HFFc6 (cell line): ENCODE measurements at regions not wholly inside any gene's neighbourhood (a gene's known extent, or its start where the extent isn't known, plus 50 kb on each side); places are given as distances from the start of the nearest gene placed in this dataset.

Experiments
- DNase-seq: peaks from one replicate; pipeline ENCODE4 v3.0.0-alpha.2; 2018
- H3K27ac Mint-ChIP-seq: 2 replicates; pipeline ENCODE4 v1.8.0; 2020; ENCODE audit warnings: mild to moderate bottlenecking, mixed read lengths
- H3K27me3 Mint-ChIP-seq: 2 replicates; pipeline ENCODE4 v1.8.0; 2021; ENCODE audit warnings: mild to moderate bottlenecking, moderate library complexity, mixed read lengths; ENCODE audit not compliant: insufficient read depth
- H3K36me3 Mint-ChIP-seq: 2 replicates; pipeline ENCODE4 v1.8.0; 2021; ENCODE audit warnings: low read depth, mixed read lengths
- H3K4me1 Mint-ChIP-seq: 2 replicates; pipeline ENCODE4 v1.8.0; 2020; ENCODE audit warnings: low read depth, mixed read lengths
- H3K4me3 Mint-ChIP-seq: 2 replicates; pipeline ENCODE4 v1.8.0; 2020; ENCODE audit warnings: mild to moderate bottlenecking, moderate library complexity, mixed read lengths
- H3K9me3 Mint-ChIP-seq: 2 replicates; pipeline ENCODE4 v1.8.0; 2020; ENCODE audit warnings: mild to moderate bottlenecking, mixed read lengths
- TF ChIP-seq, protein P1 (sequence below): fragments of 200-600 bp; sonication (generic); IDR thresholded peaks from 2 replicates; pipeline ENCODE4 v1.5.0; 2021; ENCODE audit warnings: antibody characterized with exemption, mild to moderate bottlenecking

DNA sequence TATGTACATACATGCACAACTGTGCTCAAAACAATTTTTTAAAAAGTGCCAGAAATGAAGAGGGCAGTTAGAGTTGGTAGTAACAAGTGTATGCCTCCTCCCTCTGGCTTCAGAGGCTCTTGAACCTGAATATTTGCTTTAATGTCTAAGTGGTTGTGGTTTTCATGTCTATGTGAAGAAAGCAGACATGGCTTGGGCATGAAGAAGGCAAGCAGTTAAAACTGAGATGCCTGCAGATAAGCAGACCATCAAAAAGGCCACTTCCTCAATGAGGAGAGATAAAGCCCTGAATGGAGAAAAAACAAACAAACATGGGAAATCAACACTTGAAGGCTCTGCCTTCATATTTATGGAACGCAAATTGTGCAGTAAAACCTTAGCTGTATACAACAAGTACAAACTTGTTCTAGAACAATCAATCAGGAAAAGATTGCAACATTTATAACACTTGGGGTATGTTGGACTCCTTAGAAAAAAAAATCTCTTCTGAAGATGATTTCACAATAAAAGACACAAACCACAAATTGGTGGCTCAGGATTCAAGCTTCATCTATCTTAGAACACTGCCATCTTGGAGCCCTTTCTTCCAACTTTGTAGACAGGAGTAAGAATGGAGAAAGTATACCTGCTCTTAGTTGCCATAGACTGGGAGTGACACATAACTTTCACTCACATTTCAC lies 52.7 kb upstream of the PLA2G4A start:
- TF ChIP-seq, protein P1, sequence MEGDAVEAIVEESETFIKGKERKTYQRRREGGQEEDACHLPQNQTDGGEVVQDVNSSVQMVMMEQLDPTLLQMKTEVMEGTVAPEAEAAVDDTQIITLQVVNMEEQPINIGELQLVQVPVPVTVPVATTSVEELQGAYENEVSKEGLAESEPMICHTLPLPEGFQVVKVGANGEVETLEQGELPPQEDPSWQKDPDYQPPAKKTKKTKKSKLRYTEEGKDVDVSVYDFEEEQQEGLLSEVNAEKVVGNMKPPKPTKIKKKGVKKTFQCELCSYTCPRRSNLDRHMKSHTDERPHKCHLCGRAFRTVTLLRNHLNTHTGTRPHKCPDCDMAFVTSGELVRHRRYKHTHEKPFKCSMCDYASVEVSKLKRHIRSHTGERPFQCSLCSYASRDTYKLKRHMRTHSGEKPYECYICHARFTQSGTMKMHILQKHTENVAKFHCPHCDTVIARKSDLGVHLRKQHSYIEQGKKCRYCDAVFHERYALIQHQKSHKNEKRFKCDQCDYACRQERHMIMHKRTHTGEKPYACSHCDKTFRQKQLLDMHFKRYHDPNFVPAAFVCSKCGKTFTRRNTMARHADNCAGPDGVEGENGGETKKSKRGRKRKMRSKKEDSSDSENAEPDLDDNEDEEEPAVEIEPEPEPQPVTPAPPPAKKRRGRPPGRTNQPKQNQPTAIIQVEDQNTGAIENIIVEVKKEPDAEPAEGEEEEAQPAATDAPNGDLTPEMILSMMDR, result no peak
- Mint-ChIP-seq H3K27ac (no peak overlapping the region), H3K27me3 (peaks cover 2% of the 10 kb centered on the region), H3K4me1 (no peaks in the 10 kb centered on the region), H3K4me3 (no peak overlapping the region), H3K9me3 (no peaks in the 10 kb centered on the region), H3K36me3 (no peaks in the 10 kb centered on the region)
- no peak for DNase-seq

DNA sequence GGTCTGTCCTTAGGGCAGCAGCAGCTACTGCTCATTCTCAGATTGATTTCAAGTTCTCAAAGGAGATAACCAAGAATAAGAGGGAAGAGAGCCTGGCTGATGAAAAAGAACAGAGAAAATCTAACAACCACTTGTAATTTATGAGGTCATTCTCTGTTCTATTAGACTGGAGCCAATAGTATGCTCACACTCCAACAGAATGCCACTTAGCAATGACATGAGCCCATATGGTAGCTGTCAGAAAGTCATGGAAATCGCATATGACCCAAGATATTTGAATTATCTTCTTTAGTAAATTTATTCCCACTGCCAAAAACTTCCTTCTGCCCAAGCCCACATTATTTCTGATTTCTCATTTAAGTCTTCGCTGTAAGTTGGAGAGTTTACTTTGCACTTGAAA lies 53.7 kb upstream of the PLA2G4A start:
- H3K9me3 Mint-ChIP-seq, result no peaks in the 10 kb centered on the region
- H3K27me3 Mint-ChIP-seq, result peaks cover 2% of the 10 kb centered on the region
- no peaks in the 10 kb centered on the region for H3K4me1 Mint-ChIP-seq
- DNase-seq, result no peak
- TF ChIP-seq, protein P1, result no peak
- H3K4me3 Mint-ChIP-seq, result no peak overlapping the region
- H3K27ac Mint-ChIP-seq, result no peak overlapping the region
- no peaks in the 10 kb centered on the region for H3K36me3 Mint-ChIP-seq

DNA sequence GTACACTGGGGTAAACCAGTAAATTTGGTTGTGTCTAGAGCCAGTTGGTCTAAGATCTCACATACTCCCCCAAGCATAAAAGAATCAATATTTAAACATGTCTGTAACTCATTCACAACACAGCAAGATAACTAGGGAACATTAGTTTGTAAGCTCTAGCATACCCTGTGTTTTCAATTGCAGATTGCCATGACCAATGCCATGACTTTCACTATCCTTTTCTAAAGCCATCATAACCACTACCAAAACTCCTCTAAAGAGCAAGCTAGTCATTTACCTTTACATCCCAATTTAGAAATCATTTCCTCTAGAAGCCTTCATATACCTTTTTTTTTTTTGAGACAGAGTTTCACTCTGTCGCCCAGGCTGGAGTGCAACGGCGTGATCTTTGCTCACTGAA lies 56.5 kb upstream of the PLA2G4A start:
- Mint-ChIP-seq H3K36me3 (no peaks in the 10 kb centered on the region), H3K27ac (no peak overlapping the region), H3K4me1 (no peaks in the 10 kb centered on the region), H3K9me3 (no peaks in the 10 kb centered on the region), H3K4me3 (no peak overlapping the region), H3K27me3 (peaks cover 5% of the 10 kb centered on the region)
- DNase-seq, result no peak
- TF ChIP-seq, protein P1, result no peak

DNA sequence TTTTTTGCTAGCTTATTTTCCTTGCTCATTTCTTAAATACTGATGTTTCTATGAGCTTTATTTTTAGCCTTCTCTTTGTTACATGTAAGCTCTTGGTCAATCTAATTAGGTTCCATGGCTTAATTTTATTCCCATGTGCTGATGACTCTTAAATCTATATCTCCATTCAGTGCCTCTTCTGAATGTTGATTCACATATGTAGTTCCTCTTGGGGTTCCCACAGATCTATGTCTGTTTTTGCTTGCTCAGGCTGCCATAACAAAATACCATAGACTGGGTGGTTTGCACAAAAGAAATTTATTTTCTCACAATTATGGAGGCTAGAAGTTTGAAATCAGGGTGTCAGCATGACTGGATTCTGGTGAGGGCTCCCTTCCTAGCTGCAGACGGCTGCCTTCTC lies 58.3 kb upstream of the PLA2G4A start:
- DNase-seq, result no peak
- Mint-ChIP-seq H3K4me3 (no peak overlapping the region), H3K27me3 (peaks cover 4% of the 10 kb centered on the region), H3K4me1 (no peaks in the 10 kb centered on the region), H3K36me3 (no peaks in the 10 kb centered on the region), H3K27ac (no peak overlapping the region), H3K9me3 (no peaks in the 10 kb centered on the region)
- TF ChIP-seq, protein P1, result no peak

DNA sequence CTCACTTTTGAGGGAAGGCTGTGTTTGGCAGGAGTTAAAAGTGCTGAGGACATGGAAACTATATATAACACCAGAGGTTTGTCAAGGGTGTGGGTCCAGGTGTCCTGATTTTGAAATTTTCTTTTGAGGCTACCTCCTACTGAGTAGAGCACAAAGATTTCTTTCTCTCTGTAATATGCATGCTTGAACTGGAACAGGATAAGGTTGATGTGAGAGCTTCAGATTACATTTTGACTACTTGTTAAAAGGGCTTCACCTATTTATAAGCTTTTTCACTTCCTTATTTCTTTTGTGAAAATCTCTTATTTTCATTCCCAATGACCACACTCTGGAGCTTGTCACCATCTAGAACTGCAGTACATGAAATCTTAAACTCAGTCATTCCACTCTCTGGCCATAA lies 59.8 kb upstream of the PLA2G4A start:
- Mint-ChIP-seq H3K9me3 (no peaks in the 10 kb centered on the region), H3K27ac (no peak overlapping the region), H3K4me3 (no peak overlapping the region), H3K4me1 (no peaks in the 10 kb centered on the region), H3K36me3 (no peaks in the 10 kb centered on the region), H3K27me3 (peaks cover 3% of the 10 kb centered on the region)
- TF ChIP-seq, protein P1, result no peak
- DNase-seq, result no peak
